WI38 (cell line): ENCODE measurements at regions not wholly inside any gene's neighbourhood (a gene's known extent, or its start where the extent isn't known, plus 50 kb on each side); places are given as distances from the start of the nearest gene placed in this dataset.

Experiments used
- H3K4me3 ChIP-seq: 2 replicates; pipeline ENCODE4 v1.5.1; 2011; ENCODE audit warnings: low read depth, mild to moderate bottlenecking, control low read depth, low read length
- CTCF ChIP-seq: IDR thresholded peaks from 2 replicates; pipeline ENCODE4 v1.5.1; 2012; ENCODE audit warnings: low read depth, mild to moderate bottlenecking, control low read depth, low read length

GRCh38 chr13:47598340-47598911, 402.6 kb downstream of the SUCLA2 start:
- peak; percentile 19; the same call in 1 of the 2 replicates for TF ChIP-seq CTCF
- no peak overlapping the region for H3K4me3 ChIP-seq

- TF ChIP-seq CTCF: no peak
- no peak overlapping the region for H3K4me3 ChIP-seq
These were observed 406.2 kb downstream of the SUCLA2 start for GRCh38 chr13:47594833-47595232.

GRCh38 chr13:47592256-47592655, 408.8 kb downstream of the SUCLA2 start:
- TF ChIP-seq CTCF: no peak
- no peak overlapping the region for H3K4me3 ChIP-seq

GRCh38 chr13:47588676-47589075, 412.4 kb downstream of the SUCLA2 start:
- H3K4me3 ChIP-seq: no peak overlapping the region
- TF ChIP-seq CTCF: no peak

GRCh38 chr13:47572375-47572774, 428.7 kb downstream of the SUCLA2 start:
- H3K4me3 ChIP-seq: no peak overlapping the region
- TF ChIP-seq CTCF: no peak

- no peak overlapping the region for H3K4me3 ChIP-seq
- no peak for TF ChIP-seq CTCF
These were observed 437.0 kb downstream of the SUCLA2 start for GRCh38 chr13:47564041-47564440.

- no peak for TF ChIP-seq CTCF
- no peak overlapping the region for H3K4me3 ChIP-seq
These were observed 444.4 kb downstream of the SUCLA2 start for GRCh38 chr13:47556703-47557102.
